GM12891 (cell line): ENCODE measurements at regions not wholly inside any gene's neighbourhood (a gene's known extent, or its start where the extent isn't known, plus 50 kb on each side); places are given as distances from the start of the nearest gene placed in this dataset.

Experiments used
- POLR2A ChIP-seq: IDR thresholded peaks from 2 replicates; pipeline ENCODE4 v1.6.1; 2011; ENCODE audit warnings: low read depth, low read length, control low read depth
- POLR2AphosphoS5 ChIP-seq: IDR thresholded peaks from 2 replicates; pipeline ENCODE4 v1.6.1; 2011; ENCODE audit warnings: low read depth, low read length, control low read depth
- TAF1 ChIP-seq: IDR thresholded peaks from 2 replicates; pipeline ENCODE4 v1.6.1; 2011; ENCODE audit warnings: low read depth, low read length, control low read depth

DNA sequence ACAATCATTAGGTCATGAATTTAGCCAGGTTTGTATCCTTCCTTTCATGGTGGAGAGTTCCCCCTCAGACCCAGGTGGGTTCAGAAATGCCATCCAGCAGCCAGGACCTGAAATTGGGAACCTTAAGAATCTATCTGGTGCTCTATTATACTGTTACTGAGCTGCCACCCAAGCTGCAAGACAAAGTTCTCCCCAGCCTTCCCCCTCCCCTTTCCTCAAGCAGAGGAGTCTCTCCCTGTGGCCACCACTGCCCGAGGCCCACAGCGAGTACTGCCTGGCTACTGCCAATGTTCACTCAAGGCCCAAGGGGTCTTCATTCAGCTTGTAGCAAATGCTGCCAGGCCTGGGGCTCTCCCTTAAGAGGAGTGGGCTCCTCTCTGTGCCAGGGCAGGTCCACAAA, 133.8 kb downstream of the TMEM38B start:
- TF ChIP-seq POLR2A = no peak
- TF ChIP-seq POLR2AphosphoS5 = no peak
- TF ChIP-seq TAF1 = no peak
